Parathyroid adenoma (tissue), 2 donors: ENCODE measurements at regions not wholly inside any gene's neighbourhood (a gene's known extent, or its start where the extent isn't known, plus 50 kb on each side); places are given as distances from the start of the nearest gene placed in this dataset.

Experiments used
- H2AFZ ChIP-seq: fragments of 300-600 bp; sonication (generic); one replicate; pipeline ENCODE4 v1.7.0; 2017; ENCODE audit warnings: antibody characterized with exemption, mild to moderate bottlenecking
- H3K27ac ChIP-seq: fragments of 300-600 bp; sonication (generic); one replicate; pipeline ENCODE4 v1.7.0; 2017
- H3K27me3 ChIP-seq: fragments of 300-600 bp; sonication (generic); one replicate; pipeline ENCODE4 v1.7.0; 2017; ENCODE audit warnings: low read length; ENCODE audit not compliant: control insufficient read depth, insufficient read depth
- H3K36me3 ChIP-seq: fragments of 300-600 bp; sonication (generic); one replicate; pipeline ENCODE4 v1.7.0; 2017; ENCODE audit warnings: low read length; ENCODE audit not compliant: control insufficient read depth, insufficient read depth
- H3K4me1 ChIP-seq: fragments of 300-600 bp; sonication (generic); one replicate; pipeline ENCODE4 v1.7.0; 2017; ENCODE audit warnings: control low read depth
- H3K4me2 ChIP-seq: fragments of 300-600 bp; sonication (generic); one replicate; pipeline ENCODE4 v1.7.0; 2017; ENCODE audit warnings: low read length
- H3K4me3 ChIP-seq: fragments of 300-600 bp; sonication (generic); one replicate; pipeline ENCODE4 v1.7.0; 2017; ENCODE audit warnings: low read depth, low read length
- H3K79me2 ChIP-seq: fragments of 300-600 bp; sonication (generic); one replicate; pipeline ENCODE4 v1.7.0; 2017; ENCODE audit warnings: control low read depth
- H3K9ac ChIP-seq: fragments of 300-600 bp; sonication (generic); one replicate; pipeline ENCODE4 v1.7.0; 2017; ENCODE audit warnings: mild to moderate bottlenecking
- H3K9me3 ChIP-seq: fragments of 300-600 bp; sonication (generic); one replicate; pipeline ENCODE4 v1.7.0; 2017; ENCODE audit warnings: low read length; ENCODE audit not compliant: control insufficient read depth
- TF ChIP-seq, protein P1 (sequence below): fragments of 300-600 bp; sonication (generic); IDR thresholded peaks from one replicate; pipeline ENCODE4 v1.7.0; 2017; ENCODE audit warnings: antibody characterized with exemption, mild to moderate bottlenecking
- donor health status: primary hyperparathyroidism.

DNA sequence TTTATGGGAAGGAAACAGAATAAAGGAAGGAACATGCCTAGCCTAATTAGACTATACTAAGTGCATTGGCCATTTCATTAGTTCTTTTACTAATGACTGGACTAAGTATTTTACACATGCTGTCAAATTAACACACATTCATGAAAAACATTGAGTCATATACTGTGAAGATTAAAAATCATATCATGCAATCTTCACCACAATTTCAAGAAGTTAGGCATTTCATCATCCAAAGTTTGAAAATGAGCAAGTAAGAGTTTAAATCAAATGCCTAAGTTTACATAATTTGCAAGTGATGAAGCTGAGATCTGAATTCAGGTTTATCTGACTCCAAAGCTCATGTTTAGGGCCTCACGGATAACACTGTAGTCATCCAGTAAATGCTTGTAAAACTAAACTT is 601.0 kb downstream of the PDCD6IP start:
- TF ChIP-seq, protein P1, sequence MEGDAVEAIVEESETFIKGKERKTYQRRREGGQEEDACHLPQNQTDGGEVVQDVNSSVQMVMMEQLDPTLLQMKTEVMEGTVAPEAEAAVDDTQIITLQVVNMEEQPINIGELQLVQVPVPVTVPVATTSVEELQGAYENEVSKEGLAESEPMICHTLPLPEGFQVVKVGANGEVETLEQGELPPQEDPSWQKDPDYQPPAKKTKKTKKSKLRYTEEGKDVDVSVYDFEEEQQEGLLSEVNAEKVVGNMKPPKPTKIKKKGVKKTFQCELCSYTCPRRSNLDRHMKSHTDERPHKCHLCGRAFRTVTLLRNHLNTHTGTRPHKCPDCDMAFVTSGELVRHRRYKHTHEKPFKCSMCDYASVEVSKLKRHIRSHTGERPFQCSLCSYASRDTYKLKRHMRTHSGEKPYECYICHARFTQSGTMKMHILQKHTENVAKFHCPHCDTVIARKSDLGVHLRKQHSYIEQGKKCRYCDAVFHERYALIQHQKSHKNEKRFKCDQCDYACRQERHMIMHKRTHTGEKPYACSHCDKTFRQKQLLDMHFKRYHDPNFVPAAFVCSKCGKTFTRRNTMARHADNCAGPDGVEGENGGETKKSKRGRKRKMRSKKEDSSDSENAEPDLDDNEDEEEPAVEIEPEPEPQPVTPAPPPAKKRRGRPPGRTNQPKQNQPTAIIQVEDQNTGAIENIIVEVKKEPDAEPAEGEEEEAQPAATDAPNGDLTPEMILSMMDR: no peak
- no peaks in the 10 kb centered on the region for H3K4me1 ChIP-seq
- H3K27me3 ChIP-seq: no peaks in the 10 kb centered on the region
- no peaks in the 10 kb centered on the region for H3K36me3 ChIP-seq
- no peak overlapping the region for H2AFZ ChIP-seq
- H3K27ac ChIP-seq: no peak overlapping the region
- H3K4me2 ChIP-seq: no peak overlapping the region
- no peaks in the 10 kb centered on the region for H3K9me3 ChIP-seq
- H3K79me2 ChIP-seq: no peaks in the 10 kb centered on the region
- no peak overlapping the region for H3K9ac ChIP-seq
- H3K4me3 ChIP-seq: no peak overlapping the region

DNA sequence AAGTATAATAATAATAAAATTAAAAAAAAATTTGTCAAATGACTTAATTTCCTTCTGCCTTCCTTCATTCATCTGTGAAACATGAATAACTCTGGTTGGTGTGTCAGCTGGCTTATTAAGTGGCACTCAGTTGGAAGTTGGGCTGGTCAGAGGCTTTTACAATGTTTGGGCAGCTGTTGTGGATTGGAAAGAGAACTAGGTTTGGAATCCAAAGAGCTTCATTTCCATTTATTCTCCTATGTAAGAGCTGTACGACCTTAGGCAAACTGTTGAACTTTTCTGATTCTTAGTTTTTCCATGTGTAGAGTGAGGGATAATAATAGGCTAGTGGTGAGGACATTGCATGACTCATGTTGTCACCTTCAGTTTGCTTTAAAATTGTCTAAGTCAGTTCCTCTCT is 606.7 kb downstream of the PDCD6IP start:
- Histone ChIP-seq H3K4me2 (no peak overlapping the region), H3K9me3 (no peaks in the 10 kb centered on the region), H3K9ac (no peak overlapping the region), H3K27me3 (no peaks in the 10 kb centered on the region), H3K4me1 (no peaks in the 10 kb centered on the region), H3K36me3 (no peaks in the 10 kb centered on the region), H3K4me3 (no peak overlapping the region), H3K27ac (no peak overlapping the region), H3K79me2 (no peaks in the 10 kb centered on the region), H2AFZ (no peak overlapping the region)
- TF ChIP-seq, protein P1: no peak

DNA sequence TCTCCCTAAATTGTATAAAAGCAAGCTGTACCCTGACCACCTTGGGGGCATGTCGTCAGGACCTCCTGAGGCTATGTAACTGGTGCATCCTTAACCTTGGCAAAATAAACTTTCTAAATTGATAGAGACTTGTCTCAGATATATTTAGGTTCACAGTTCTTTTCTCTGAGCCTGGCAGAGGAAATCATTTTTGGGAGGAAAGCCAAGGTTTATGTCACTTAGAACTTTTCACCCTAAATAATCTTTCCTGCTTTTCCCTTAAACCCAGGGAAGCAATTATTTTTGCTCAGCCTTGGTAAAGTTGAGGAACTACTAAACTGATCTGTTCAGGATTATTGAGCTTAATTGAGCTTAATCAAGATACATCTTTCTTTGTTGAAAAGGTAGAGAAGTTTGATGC is 608.9 kb downstream of the PDCD6IP start:
- no peak overlapping the region for H3K27ac ChIP-seq
- TF ChIP-seq, protein P1: no peak
- no peaks in the 10 kb centered on the region for H3K4me1 ChIP-seq
- H3K9ac ChIP-seq: no peak overlapping the region
- H3K9me3 ChIP-seq: no peaks in the 10 kb centered on the region
- H3K79me2 ChIP-seq: no peaks in the 10 kb centered on the region
- no peak overlapping the region for H3K4me2 ChIP-seq
- H3K27me3 ChIP-seq: no peaks in the 10 kb centered on the region
- no peaks in the 10 kb centered on the region for H3K36me3 ChIP-seq
- H3K4me3 ChIP-seq: no peak overlapping the region
- H2AFZ ChIP-seq: no peak overlapping the region

DNA sequence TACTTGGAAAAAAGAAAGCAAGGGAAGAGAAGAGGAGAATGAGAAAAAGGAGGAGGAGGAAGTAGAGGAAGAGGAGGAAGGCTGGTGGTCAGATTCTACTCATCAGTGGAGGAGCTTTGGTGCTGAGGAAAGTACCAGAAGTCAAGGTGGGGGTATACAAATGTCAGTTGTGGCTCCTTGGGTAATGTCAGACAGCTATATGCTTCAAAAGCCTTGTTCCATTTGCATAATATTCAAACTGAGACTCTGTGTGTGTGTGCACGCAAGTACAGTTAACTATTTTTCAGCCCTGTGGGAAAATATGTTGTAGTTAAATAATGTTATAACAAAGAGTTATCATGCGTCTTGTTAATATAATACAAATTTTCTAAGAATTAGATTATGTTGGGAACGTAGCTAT is 609.7 kb downstream of the PDCD6IP start:
- TF ChIP-seq, protein P1: no peak
- no peak overlapping the region for H3K9ac ChIP-seq

DNA sequence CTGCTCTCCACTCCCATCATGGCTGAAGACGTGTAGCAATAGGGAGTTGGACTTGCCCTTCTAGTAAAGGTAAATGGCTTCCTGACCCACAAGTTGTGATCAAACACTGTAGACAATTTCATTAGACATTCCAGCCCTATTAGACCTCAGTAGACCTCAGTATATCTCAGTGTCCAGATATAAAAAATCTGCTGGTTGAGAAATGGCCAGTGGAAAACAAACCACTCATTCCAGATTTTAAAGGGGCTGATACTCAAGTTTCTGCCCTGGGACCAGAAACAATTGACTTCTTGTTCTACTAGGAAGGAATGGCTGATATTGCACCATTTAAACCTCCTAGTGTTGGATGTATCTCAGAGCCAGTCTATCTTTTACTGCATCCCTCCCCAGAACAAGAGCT is 613.2 kb downstream of the PDCD6IP start:
- Histone ChIP-seq H3K79me2 (no peaks in the 10 kb centered on the region), H3K9me3 (no peaks in the 10 kb centered on the region), H3K36me3 (no peaks in the 10 kb centered on the region), H3K4me3 (no peak overlapping the region), H3K4me1 (no peaks in the 10 kb centered on the region), H3K4me2 (no peak overlapping the region), H3K27me3 (no peaks in the 10 kb centered on the region), H2AFZ (no peak overlapping the region), H3K9ac (no peak overlapping the region), H3K27ac (no peak overlapping the region)
- TF ChIP-seq, protein P1: no peak

More for the DNA sequence above, 609.7 kb downstream of the PDCD6IP start:
- H3K27me3 ChIP-seq: no peaks in the 10 kb centered on the region
- no peaks in the 10 kb centered on the region for H3K9me3 ChIP-seq
- no peak overlapping the region for H2AFZ ChIP-seq
- no peak overlapping the region for H3K4me3 ChIP-seq
- H3K4me1 ChIP-seq: no peaks in the 10 kb centered on the region
- no peak overlapping the region for H3K27ac ChIP-seq
- H3K79me2 ChIP-seq: no peaks in the 10 kb centered on the region
- H3K4me2 ChIP-seq: no peak overlapping the region
- no peaks in the 10 kb centered on the region for H3K36me3 ChIP-seq
